ENCODE measurements at regions not wholly inside any gene's neighbourhood (a gene's known extent, or its start where the extent isn't known, plus 50 kb on each side); places are given as distances from the start of the nearest gene placed in this dataset.
"Not testable (repeated sequence)": the region's sequence is repeated elsewhere in the genome, so short reads cannot be mapped to it uniquely, and the experiment has no call there.

- not testable (repeated sequence) for H3K36me3 ChIP-seq (replicated peaks; ENCODE audit: insufficient read depth, low read depth); H3K4me1 ChIP-seq (ENCODE audit: insufficient read depth); H3K27ac ChIP-seq; H3K9me2 ChIP-seq (replicated peaks; ENCODE audit: insufficient read depth); H3K79me2 ChIP-seq; H4K20me1 ChIP-seq (ENCODE audit: insufficient read depth, poor library complexity, severe bottlenecking); H3K4me3 ChIP-seq; H2AFZ ChIP-seq; H3K9me3 ChIP-seq (ENCODE audit: low read depth); DNase-seq (ENCODE audit: low spot score); H3K4me2 ChIP-seq
- H3K27me3 ChIP-seq, result peaks cover 27% of the 10 kb centered on the region
- WGBS (ENCODE audit: low lambda C conversion rate, missing lambda C conversion rate), result 73% methylated on average over 5 of the region's 5 CpGs
These were observed 78.3 kb upstream of the SFSWAP start for GRCh38 chr12:131632652-131633023.

- H3K79me2 ChIP-seq; DNase-seq (ENCODE audit: low spot score); H4K20me1 ChIP-seq (ENCODE audit: insufficient read depth, poor library complexity, severe bottlenecking); H3K9me2 ChIP-seq (replicated peaks; ENCODE audit: insufficient read depth); H3K9me3 ChIP-seq (ENCODE audit: low read depth); H2AFZ ChIP-seq; H3K36me3 ChIP-seq (replicated peaks; ENCODE audit: insufficient read depth, low read depth); H3K4me3 ChIP-seq; H3K27ac ChIP-seq; H3K4me1 ChIP-seq (ENCODE audit: insufficient read depth); H3K4me2 ChIP-seq: not testable (repeated sequence)
- WGBS (ENCODE audit: low lambda C conversion rate, missing lambda C conversion rate), result 64% methylated on average over 9 of the region's 9 CpGs
- peaks cover 21% of the 10 kb centered on the region for H3K27me3 ChIP-seq
These were observed 77.3 kb upstream of the SFSWAP start for GRCh38 chr12:131633610-131634009.

DNA sequence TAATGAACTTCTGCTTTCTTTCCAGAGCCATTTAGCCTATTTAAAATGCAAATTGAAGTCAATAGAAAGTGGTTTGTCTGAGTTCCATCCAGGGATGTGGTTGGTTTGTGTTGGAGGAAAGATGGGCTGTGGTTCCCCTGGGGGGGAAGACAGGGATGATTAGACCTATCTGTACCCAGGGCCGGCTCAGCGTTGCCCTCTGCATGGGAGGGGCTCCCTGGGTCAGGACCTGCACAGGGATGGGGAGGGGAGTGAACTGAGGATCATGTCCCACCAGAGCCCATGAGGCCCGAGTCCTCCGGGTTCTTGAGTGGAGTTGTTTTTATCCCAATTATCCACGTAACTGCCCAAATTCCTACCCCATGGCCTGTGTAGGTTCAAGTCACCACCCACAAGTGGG, 76.9 kb upstream of the SFSWAP start:
- no peak overlapping the region for H3K4me2 ChIP-seq
- H2AFZ ChIP-seq, result no peak overlapping the region
- 75% methylated on average over 5 of the region's 5 CpGs for WGBS (ENCODE audit: low lambda C conversion rate, missing lambda C conversion rate)
- no peaks in the 10 kb centered on the region for H3K36me3 ChIP-seq (replicated peaks; ENCODE audit: insufficient read depth, low read depth)
- no peaks in the 10 kb centered on the region for H3K4me1 ChIP-seq (ENCODE audit: insufficient read depth)
- H3K9me2 ChIP-seq (replicated peaks; ENCODE audit: insufficient read depth), result no peaks in the 10 kb centered on the region
- no peaks in the 10 kb centered on the region for H3K9me3 ChIP-seq (ENCODE audit: low read depth)
- TF ChIP-seq, protein P1, sequence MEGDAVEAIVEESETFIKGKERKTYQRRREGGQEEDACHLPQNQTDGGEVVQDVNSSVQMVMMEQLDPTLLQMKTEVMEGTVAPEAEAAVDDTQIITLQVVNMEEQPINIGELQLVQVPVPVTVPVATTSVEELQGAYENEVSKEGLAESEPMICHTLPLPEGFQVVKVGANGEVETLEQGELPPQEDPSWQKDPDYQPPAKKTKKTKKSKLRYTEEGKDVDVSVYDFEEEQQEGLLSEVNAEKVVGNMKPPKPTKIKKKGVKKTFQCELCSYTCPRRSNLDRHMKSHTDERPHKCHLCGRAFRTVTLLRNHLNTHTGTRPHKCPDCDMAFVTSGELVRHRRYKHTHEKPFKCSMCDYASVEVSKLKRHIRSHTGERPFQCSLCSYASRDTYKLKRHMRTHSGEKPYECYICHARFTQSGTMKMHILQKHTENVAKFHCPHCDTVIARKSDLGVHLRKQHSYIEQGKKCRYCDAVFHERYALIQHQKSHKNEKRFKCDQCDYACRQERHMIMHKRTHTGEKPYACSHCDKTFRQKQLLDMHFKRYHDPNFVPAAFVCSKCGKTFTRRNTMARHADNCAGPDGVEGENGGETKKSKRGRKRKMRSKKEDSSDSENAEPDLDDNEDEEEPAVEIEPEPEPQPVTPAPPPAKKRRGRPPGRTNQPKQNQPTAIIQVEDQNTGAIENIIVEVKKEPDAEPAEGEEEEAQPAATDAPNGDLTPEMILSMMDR (IDR thresholded peaks at IDR 0.05; ENCODE audit: poor library complexity), result no peak
- TF ChIP-seq EZH2 (IDR thresholded peaks at IDR 0.05; ENCODE audit: borderline replicate concordance) (no peak), EZH2phosphoT487 (IDR thresholded peaks at IDR 0.05; ENCODE audit: low read depth, severe bottlenecking, unreplicated experiment) (no peak)
- no peak overlapping the region for H3K27ac ChIP-seq
- peaks cover 17% of the 10 kb centered on the region for H3K27me3 ChIP-seq
- no peaks in the 10 kb centered on the region for H3K79me2 ChIP-seq
- H3K4me3 ChIP-seq, result no peak overlapping the region
- H4K20me1 ChIP-seq (ENCODE audit: insufficient read depth, poor library complexity, severe bottlenecking), result no peaks in the 10 kb centered on the region
- DNase-seq (ENCODE audit: low spot score), result no peak

DNA sequence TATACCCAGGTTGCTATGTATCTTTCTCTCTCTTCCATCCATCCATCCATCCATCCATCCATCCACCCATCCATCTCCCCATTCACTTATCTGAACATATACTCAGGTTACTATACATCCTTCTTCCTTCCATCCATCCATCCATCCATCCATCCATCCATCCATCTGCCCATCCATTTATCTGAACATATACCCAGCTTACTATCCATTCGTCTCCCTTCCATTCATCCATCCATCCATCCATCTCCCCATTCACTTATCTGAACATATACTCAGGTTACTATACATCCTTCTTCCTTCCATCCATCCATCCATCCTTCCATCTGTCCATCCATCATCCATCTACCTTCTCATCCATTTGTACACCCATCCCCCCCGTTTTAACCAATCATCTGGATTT, 75.9 kb upstream of the SFSWAP start:
- H2AFZ ChIP-seq; H3K27ac ChIP-seq; H3K4me2 ChIP-seq; H3K4me1 ChIP-seq (ENCODE audit: insufficient read depth); H3K9me3 ChIP-seq (ENCODE audit: low read depth); H3K79me2 ChIP-seq; H3K36me3 ChIP-seq (replicated peaks; ENCODE audit: insufficient read depth, low read depth); H3K4me3 ChIP-seq; H3K9me2 ChIP-seq (replicated peaks; ENCODE audit: insufficient read depth); H4K20me1 ChIP-seq (ENCODE audit: insufficient read depth, poor library complexity, severe bottlenecking); DNase-seq (ENCODE audit: low spot score): not testable (repeated sequence)
- WGBS (ENCODE audit: low lambda C conversion rate, missing lambda C conversion rate), result 81% methylated on average over 2 of the region's 2 CpGs
- peaks cover 16% of the 10 kb centered on the region for H3K27me3 ChIP-seq

DNA sequence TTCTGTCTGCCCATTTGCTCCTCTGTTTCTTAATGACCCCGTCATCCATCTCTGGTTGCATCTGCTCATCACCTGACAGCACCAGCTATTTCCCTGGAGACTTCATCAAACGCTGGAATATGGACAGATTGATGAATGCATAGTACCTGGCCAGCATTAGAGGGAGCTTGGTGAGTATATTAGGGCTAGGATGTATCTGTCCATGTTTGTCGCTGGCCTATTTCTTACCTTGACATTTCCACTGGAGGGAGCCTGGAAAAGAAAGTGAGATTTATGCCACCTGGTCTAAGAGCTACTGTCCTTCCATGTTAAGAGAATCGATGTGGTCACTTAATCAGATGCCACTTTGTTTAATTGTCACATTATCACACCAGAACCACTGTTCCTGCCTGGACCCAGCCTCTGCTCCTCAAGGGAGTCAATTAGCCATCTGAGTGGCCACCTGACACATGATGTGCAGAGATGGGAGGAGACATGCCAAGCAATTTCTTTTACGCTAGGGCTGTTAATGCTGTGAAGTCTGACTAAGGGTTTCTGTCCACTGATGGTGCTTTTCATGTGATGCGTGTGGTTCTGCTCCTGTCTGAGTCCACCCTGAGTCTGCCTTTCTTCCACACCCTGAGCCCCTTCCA, 75.3 kb upstream of the SFSWAP start:
- Histone ChIP-seq H3K79me2 (no peaks in the 10 kb centered on the region), H3K27me3 (peaks cover 12% of the 10 kb centered on the region), H3K4me3 (no peak overlapping the region), H3K27ac (no peak overlapping the region), H3K36me3 (replicated peaks; ENCODE audit: insufficient read depth, low read depth) (no peaks in the 10 kb centered on the region), H3K4me1 (ENCODE audit: insufficient read depth) (no peaks in the 10 kb centered on the region), H3K9me3 (ENCODE audit: low read depth) (no peaks in the 10 kb centered on the region), H3K9me2 (replicated peaks; ENCODE audit: insufficient read depth) (no peaks in the 10 kb centered on the region), H4K20me1 (ENCODE audit: insufficient read depth, poor library complexity, severe bottlenecking) (no peaks in the 10 kb centered on the region), H2AFZ (no peak overlapping the region), H3K4me2 (no peak overlapping the region)
- DNase-seq (ENCODE audit: low spot score), result no peak
- TF ChIP-seq, protein P1 (IDR thresholded peaks at IDR 0.05; ENCODE audit: poor library complexity), result no peak
- 83% methylated on average over 6 of the region's 6 CpGs for WGBS (ENCODE audit: low lambda C conversion rate, missing lambda C conversion rate)
